HG03442 (cell line): ENCODE measurements at regions not wholly inside any gene's neighbourhood (a gene's known extent, or its start where the extent isn't known, plus 50 kb on each side); places are given as distances from the start of the nearest gene placed in this dataset.
A peak's percentile ranks its signal among the peaks of the same experiment; 100 is the strongest.

Source experiments
- ATAC-seq: cut with Tn5 transposase; IDR thresholded peaks from one replicate; pipeline ENCODE4 v1.9.1; 2021; ENCODE audit warnings: mild to moderate bottlenecking, moderate library complexity; ENCODE audit not compliant: unreplicated experiment

DNA sequence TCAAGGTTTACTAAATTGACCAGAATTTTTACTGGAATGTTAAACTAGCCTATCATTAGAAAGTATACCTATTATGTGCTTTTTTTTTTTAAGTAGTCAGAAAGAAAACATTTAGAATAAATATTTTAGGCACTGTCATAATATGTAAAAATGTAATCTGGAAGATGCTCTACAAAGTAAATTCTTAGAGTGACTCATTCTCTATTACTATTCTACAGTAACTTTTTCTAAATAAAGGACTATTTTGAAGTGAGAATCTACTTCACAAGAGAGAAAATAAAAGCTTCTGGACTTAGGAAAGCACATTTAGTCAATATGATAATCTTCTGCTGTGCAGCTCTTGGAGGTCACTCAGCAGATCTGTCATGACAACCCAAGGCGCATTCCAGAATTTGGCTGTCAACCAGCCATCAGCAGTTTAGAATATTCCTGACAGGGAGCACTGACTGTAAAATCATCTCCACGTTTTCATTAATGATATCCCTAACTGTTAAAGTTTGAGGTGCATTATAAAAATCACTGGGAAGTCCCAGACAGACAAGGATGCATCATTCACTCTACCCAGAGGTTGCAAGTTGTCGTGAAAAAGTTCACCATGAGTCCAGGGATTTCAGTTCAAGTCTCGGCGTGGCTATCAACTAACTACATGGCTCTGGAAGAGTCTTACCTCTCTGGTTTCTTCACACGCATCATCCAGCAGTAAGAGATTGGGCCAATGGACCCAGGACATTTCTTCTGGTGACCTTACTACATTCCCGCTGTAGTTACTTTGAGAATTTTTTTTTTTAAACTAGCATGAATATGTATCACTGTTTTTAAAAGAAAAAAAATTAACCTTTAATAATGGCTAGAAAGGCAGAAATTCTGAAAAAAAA lies 374.9 kb downstream of the GJA1 start:
- no peak for ATAC-seq

DNA sequence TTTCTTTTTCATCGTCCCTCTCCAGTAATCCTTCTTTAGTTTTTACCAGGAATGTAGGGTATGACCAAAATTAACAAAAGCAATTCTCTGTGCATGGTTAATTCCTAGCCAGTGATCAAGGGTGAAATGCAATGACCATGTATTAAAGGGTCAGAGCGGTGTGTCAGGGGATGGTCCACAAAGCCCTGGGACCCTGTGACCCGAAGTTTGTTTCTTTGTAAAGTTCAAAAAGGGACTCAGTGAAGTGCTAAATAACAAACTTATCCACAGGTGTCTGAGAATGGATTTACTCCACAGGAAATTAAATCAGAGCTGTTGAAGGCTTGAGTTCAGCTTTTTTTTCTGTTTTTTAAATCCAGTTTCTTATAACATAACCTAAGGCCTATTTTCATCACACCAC lies 375.7 kb downstream of the GJA1 start:
- no peak for ATAC-seq

DNA sequence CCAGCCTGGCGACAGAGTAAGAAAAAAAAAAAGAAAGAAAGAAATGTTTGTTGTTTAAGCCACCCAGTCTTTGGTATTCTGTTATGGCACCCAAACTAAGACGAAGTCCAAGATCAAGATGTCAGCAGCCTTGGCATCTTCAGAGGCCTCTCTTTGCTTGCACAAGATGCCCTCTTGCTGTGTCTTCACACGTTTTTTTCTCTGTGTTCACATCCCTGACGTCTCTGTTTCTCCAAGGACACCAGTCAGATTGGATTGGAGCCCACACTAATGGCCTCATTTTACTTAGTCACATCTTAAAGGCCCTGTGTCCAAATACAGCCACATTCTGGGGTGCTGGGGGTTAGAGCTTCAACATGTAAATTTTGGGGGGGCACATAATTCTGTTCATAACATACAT lies 380.9 kb downstream of the GJA1 start:
- ATAC-seq, result no peak

DNA sequence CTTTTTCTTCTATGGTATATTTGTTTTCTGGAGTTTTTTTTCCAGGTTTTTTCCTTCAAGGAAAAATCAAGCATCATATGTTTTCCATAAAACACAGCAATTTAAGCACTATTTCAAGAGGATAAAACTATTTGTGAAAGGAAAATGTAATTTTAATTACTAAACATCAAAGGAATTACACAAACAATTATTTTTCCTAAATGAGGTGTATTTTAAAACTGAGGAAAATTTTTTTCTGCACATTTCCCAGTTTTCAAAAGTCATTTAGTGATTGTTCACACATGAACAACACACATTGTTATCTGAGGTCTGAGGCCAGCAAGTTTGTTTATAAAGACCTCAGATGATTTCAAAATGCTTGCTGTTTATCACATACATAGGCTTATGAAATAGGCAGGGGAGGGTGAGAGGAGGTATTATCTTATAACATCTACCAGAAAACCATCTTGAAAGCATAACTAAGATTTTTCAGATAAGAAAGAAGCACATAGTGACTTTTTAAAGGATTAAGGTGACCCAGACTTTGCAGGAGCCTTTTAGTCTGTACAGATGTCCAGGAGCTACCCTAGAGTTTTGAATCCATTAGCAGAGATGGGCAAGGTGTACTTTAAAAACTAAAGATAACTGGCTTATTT lies 381.6 kb downstream of the GJA1 start:
- no peak for ATAC-seq

DNA sequence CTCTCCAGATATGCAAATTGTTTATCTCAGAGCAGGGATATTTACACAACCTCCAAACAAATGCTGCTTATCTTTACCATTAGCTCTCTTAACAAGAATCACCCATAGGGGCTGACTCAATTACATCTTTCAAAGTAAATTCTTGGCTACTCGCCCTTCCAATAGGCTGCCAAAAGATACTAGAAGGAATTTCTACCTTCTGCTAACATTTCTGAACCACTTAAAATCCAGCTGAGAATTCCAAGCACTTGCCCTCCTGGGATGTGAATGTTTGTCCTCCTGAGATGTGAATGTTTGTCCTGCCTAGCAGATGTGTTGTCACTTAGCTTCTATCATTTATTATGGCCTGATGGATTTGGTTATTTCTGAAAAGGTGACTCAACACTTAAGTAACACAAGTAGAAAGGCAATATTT lies 388.0 kb downstream of the GJA1 start:
- ATAC-seq, result no peak

DNA sequence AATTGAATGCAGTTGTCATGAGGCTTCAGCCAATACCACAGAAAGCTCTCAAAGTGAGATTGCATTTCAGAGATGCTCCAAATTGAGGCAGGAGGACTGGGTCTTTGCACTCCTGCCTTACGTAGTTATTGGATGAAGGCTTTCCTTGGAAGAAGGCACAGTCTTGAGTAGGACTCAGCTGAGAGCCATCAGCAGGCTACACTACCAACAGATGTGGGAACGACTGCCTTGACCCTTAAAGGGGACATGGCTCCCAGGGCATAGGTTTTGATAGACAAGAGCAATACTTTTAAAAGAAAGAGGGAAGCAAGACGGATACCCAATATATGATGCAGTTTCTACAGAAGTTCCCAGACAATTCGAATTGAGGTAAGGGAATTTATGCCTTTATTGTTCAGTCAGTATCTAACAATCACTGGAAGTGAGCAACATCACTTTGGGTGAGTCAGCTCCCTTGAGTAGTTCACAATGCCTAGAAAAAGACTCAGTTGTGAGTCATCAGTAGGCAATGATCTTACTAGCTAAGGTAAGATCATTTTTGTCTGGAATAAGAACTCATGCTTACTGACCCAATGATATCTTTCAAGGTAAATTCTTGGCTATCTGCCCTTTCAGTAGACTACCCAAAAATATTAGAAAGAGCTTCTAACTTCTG lies 390.8 kb downstream of the GJA1 start:
- ATAC-seq, result no peak

DNA sequence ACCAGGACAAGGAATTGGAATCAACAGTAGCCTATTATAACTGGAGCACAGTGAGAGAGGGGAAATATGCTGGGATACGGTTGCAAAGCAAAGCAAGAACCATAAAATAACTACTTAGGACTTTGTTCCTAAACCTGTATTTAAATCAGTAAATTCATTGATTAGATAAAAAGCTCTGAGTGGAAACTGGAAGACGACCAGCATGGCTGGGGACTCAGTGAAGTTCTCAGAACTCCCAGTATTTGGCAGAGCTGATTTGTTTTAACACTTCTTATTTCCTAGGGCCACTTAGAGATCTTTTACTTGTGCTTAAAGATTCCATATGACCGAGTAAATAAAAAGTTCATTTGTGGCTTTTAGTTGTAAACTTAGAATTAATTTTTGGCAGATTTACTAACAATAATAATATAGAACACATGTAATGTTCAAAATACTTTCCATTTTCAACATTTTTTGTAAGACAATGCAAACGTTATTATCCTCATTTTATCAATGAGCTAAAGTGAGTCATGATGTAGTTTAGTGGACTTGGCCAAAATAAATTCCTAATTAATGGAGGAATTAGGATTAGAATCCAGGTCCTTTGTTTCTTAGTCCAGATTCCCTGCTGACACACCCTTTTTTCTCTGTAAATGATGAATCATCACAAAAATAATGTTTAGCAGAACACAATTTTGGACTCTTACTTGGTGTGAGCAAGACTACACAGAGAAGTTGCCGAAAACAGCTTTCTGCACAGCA lies 392.9 kb downstream of the GJA1 start:
- ATAC-seq, result no peak

DNA sequence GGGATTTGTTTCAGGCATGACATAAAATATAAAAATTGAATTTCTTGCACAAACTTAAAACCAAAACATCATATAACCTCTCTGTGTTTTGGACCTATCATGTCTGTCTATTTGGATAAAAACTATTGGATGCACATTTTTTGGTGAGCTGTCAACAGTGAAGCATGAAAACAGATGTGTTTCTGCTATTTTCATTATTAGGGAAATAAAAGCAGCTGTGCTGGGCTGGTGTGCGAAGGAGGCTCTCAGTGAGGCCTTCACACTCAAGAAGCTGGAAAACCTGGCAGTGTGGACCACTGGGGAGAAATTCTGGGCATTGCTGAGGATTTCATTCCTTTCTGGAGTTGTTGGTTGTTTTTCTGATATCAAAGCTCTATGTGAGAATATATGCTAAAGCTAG lies 395.3 kb downstream of the GJA1 start:
- no peak for ATAC-seq

DNA sequence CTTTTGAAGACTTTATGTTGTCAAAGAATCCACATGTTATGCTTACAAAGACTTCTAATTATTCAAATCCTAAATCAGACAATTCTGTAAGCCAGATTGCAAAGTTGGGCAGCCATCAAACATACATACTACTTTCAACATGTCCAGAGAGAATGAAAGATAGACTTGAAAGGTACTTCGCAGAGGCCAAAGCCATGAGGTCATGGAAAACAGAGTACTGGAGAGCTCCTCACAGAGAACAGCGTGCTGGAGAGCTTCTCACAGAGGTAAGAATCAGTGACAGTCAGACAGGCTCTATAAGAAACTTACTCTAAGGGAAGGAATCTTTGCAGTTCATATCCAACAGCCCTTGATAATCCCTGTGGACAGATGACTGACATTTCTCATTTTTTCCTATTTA lies 400.2 kb downstream of the GJA1 start:
- no peak for ATAC-seq

DNA sequence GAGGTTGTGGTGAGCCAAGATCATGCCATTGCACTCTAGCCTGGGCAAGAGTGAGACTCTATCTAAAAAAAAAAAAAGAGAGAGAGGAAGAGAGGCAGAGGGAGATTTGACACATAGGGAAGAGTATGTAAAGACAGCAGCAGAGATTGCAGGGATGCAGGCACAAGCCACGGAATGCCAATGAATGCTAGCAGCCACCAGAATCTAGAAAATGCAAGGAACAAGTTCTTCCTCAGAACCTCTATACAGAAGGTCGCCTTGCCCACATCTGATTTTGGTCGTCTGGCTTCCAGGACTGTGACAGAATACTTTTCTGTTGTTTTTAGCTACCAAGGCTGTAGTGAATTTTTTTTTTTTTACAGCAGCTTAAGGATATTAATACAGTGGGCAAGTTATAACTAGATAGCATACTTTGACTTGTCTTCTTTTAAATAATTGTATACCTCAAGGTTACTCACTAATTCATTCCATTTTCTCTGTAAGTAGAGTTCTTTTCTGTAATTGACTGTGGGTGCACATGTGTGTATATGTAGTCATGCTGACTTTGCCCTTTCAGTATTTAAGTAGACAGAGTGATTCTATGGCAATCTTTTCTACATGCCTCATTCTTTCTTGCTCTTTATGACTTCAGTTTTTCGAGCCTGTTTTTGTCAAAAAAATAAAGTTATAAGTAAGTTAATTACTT lies 402.2 kb downstream of the GJA1 start:
- no peak for ATAC-seq

DNA sequence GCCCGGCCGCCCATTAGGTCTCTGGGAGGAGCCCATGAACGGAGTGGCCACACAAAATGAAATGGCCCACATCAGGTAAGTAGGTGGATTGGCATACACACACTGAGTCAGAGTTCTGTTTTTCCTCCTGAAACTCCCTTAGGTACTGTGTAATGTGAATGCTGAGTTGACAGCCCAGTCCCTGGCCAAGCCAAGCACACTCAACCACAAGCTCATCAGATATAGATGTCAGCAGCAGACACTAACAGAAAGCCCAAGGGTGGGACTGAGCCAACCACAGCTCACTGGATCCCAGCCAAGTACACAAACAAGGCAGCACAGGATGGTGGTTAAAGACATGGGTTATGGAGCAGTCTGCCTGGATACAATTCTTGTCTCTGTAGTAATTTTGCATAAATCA lies 403.4 kb downstream of the GJA1 start:
- no peak for ATAC-seq

DNA sequence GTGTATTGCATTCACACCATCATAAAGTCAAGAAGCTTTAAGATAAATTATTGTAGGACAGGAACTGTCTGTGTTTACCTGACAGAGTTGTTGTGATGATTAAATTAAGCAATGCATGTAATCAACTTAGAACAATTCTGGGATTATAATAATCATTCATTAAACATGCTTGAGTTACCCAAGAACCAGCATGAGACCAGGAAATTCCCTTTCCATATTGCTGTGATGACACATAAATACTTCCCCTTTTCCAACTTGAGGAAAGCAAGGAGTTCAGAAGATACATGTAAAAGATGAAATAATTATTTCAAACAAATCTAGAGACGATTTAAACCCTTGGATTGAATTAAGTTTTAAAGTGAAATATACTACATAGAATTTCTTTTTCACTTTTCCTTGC lies 404.4 kb downstream of the GJA1 start:
- no peak for ATAC-seq

DNA sequence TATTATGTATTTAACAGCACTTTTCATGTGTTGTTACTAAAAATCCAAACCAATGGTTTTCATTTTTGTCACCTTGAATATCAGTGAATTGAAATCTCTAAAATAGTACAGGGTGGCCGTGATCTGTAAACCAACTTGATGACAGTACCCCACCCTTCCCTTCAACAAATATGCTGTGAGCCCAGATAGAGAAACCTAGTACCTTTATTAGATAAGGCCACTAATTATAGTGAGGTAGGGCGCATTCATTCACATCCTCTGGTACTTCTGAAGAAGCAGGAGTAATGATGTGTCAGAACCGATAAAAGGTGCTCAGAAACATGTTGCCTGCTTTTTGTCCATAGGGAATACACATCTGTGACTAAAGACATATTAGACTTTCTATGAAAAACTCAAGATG lies 409.5 kb downstream of the GJA1 start:
- no peak for ATAC-seq

DNA sequence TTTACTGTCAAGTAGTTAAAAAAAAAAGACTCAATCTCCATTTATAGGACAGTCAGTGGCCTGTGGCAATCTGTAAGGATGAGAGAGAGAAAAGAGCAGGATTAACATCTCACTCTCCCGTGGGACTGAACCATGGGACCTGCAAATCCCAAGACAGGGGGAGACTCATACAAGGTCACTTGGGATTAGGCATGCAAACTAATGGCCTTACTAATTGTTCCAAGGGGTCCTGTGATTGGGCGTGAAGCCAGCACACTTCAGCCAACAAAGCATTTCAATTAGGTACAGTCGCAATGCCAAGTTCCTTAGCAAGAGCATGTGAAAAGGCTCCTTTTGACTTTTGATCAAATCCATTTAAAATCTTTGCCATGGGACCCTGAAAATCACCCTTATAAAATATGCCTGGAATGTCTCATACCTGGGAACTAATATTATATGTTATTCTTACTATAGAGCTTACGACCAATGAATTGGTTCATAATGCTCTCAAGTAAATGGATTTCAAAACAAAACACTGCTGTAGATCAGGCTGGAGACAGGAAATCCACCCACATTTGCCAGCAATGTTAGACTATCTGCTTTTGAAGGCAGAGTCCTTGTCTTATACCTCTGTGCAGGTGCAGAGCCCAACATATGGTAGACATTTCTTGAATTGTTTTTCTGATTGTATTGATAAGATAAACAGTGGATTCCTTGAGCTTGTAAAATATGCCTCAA lies 412.5 kb downstream of the GJA1 start:
- ATAC-seq, result no peak

DNA sequence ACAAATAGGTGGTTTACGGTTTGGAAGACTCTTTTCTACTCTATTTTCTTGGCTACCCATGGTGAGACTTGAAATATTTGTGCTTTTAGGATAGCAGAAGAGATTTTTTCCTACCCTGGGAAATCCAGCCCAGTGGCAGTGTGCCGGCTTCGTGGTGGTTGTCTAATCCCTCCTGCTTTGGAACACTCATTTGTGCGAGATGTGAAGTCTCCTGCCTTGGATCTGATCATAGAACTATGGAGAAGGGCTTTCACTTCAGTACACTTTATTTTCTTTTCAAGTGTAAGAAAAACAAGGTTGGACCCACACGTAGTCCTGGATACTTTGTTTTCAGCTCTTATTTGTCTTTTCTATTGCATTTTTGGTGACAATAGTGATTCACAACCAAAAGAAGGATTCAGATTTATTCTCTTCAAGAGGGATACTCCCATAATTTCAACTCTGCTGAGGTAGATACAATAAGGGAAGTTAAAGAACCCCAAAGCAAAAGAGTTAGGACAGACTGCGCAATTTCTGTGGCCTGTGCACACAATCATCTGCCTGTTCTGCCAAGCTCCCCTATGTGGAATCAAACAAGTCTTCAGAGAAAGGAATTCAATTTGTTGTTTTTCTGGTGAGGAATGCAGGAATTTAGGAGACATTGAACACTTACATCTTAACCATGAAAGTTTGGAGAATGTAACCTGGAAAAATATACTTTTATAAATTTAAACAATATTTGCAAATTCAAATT lies 413.2 kb downstream of the GJA1 start:
- ATAC-seq, result no peak

DNA sequence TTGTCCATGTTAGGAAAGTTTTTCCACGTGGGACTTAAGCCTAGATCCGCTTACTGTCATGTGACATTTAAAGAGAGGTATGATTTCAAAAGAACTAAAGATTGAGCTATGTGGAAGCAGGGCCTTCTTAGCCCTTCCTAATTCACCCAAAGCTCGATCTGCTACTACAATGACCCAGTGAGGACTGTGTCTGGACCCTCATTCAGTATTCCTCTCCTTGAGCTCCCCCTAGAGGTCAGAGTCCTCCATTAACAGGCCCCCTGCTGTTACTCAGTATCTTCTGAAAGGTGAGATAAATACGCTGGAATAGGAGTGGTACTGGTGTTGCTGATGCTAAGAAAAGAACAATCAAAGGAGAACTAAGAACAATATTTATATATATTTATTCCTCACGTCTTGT lies 414.0 kb downstream of the GJA1 start:
- ATAC-seq, result peak; percentile 94

DNA sequence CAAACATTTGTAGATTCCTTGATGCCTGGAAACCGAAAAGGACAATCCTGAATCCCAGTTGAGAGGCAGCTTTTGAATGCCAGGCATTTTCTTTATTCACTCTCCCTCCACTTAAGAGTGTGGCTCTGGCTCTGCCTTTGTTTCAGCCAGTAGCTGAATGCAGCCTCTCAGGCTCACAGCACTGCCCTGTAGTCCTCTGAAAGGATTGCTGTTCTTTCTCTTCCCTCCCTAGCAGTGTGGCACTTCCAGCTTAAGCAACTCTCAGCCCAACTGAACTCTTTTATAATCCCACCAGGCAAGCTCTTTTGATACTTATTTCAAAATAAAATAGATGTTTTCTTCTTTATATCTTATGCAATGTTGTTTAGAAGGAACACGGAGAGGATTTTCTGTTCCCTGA lies 415.6 kb downstream of the GJA1 start:
- ATAC-seq, result no peak

DNA sequence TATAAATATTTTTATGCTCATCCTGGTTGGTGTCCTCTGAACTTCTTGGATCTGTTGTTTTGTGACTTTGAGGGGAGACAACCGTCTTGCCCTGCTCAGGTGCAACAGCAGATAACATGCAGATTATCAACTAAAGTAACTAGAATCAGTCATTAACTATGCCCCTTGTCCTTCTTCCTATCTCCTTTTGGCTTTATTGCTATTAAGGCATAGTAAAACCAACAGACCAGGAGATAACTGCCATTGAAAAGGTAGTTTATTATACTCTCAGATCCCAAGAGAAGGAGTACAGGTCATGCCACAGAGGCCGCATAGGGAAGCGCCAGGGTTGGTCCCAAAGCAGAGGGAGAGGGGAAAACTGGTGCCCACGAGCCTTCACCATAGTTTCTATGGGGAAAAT lies 418.2 kb downstream of the GJA1 start:
- ATAC-seq, result no peak

DNA sequence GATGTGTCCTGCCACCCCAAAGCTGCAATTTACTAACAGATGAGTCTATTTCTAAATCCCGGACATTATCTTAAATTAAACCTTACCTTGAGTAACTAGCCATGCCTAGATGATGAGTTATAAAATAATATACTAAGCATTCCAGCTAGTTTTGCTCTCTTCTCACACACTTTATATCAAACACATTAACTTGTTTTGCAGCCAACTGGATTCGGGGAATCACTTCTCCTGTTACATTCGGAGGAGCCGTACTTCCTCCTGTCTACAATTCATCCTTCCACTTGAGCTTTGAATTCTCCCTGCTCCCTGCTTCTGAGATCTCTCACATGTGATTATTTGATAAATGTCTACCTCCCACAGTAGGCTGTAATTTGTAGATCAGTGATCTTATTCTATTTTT lies 420.1 kb downstream of the GJA1 start:
- no peak for ATAC-seq

DNA sequence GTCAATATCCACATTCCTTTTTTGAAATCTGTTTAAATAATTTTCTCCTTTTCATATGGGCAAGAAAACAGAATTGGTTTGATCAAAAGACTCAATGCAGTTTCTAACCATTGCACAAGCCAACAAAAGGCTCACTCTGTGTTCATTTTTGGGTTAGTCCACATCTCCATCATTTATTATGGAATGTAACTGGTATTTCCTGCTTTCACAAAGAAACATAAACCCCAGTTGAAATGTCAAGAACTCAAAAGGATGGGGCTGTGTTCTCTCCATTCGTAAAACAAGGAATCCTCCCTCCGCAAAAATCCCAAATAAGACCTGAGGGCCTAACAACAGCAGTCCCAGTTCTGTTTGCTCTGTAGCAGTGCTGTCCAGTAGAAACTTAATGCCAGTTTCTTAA lies 420.9 kb downstream of the GJA1 start:
- no peak for ATAC-seq
